Heart left ventricle (tissue), 16 donors: ENCODE measurements at regions not wholly inside any gene's neighbourhood (a gene's known extent, or its start where the extent isn't known, plus 50 kb on each side); places are given as distances from the start of the nearest gene placed in this dataset.

Experiments
- ATAC-seq, 4 donors: fragments of 200-7000 bp; cut with Tn5 transposase; one replicate each; pipeline ENCODE4 v1.9.1; 2020 to 2022; ENCODE audit warnings: moderate library complexity in 4 of 4, mild to moderate bottlenecking in 3 of 4, moderate number of reproducible peaks in 1 of 4
- DNase-seq, 5 donors: peaks; one replicate each; pipeline ENCODE4 v3.0.0-alpha.2; 2020
- H3K27ac ChIP-seq, 12 donors: fragments of 200-600 bp; sonication (generic) in 4 of 12; one replicate each; pipeline versions ENCODE4 v1.5.0 to v1.8.0; 2016 to 2022; ENCODE audit warnings: mild to moderate bottlenecking in 2 of 12
- H3K27me3 ChIP-seq, 9 donors: fragments of 200-600 bp; sonication (generic) in 2 of 9; one replicate each; pipeline versions ENCODE4 v1.5.1 to v1.8.0; 2016 to 2022; ENCODE audit warnings: mild to moderate bottlenecking in 3 of 9
- H3K36me3 ChIP-seq, 9 donors: fragments of 200-600 bp; sonication (generic) in 2 of 9; one replicate each; pipeline versions ENCODE4 v1.5.0 to v1.8.0; 2018 to 2022; ENCODE audit warnings: mild to moderate bottlenecking in 2 of 9
- H3K4me1 ChIP-seq, 12 donors: fragments of 200-600 bp; sonication (generic) in 4 of 12; one replicate each; pipeline versions ENCODE4 v1.5.0 to v1.8.0; 2016 to 2022; ENCODE audit warnings: mild to moderate bottlenecking in 3 of 12
- H3K4me3 ChIP-seq, 12 donors: fragments of 200-600 bp; sonication (generic) in 4 of 12; one replicate each; pipeline versions ENCODE4 v1.5.0 to v1.8.0; 2017 to 2022; ENCODE audit warnings: mild to moderate bottlenecking in 9 of 12, moderate library complexity in 4 of 12
- H3K9me3 ChIP-seq, 12 donors: fragments of 200-600 bp; sonication (generic) in 4 of 12; one replicate each; pipeline versions ENCODE4 v1.5.0 to v1.8.0; 2016 to 2022; ENCODE audit warnings: mild to moderate bottlenecking in 1 of 12
- CTCF ChIP-seq, 12 donors: fragments of 200-600 bp; sonication (generic) in 4 of 12; IDR thresholded peaks; one replicate each; pipeline versions ENCODE4 v1.5.0 to v1.8.0; 2018 to 2022; ENCODE audit warnings: antibody characterized with exemption in 12 of 12, mild to moderate bottlenecking in 5 of 12
- POLR2A ChIP-seq, 2 donors: fragments of 450-650 bp; IDR thresholded peaks; one replicate each; pipeline ENCODE4 v1.6.1; 2017; ENCODE audit warnings: antibody characterized with exemption in 2 of 2, mild to moderate bottlenecking in 2 of 2, moderate library complexity in 2 of 2
- WGBS, 4 donors: extraction: QIAGEN DNeasy Blood & Tissue Kit in 2 of 4; methylation state at CpG; one replicate each; pipeline versions ENCODE4 v1.1.5 to v1.1.7; 2013 to 2018; 5-methylcytosine and 5-hydroxymethylcytosine counted together
- intact Hi-C, 10 donors: fragments of 100-400 bp; cut with DNase I; formaldehyde crosslinking; loops; one replicate each; pipeline versions ENCODE4 v1.11.1 to v1.14.2; 2022
- donor health status: ischemic (EF 13 %, LVEDD 7.1; RV severe dilation, severe dysfunction).
- donor health status: healthy with polysubstance abuse.
- donor health status: DM: no; HTN: yes; CAD: no.
- donor health status: DM: no; HTN: no; CAD: no.
- donor health status: ischemic (EF 25% LVEDD 6.9; RV normal size, moderate dysfunction).
- donor health status: ischemic (EF 25% LVEDD 5.7; RV mildly dilated, moderate dysfunction).
- donor health status: healthy.
- donor health status: DM: yes; HTN: yes; CAD: no.
- donor health status: ischemic (EF 35%, LVEDD 5.7; RV mildly dilated, moderate dysfunction).
- donor health status: nonischemic (EF 11% LVEDD 7.7; RV severe dilation, severe dysfunction).
- donor health status: DM: yes; HTN: yes; CAD: no.
- donor health status: PGD.
- donor health status: ischemic (EF 29% LVEDD 5.4; RV normal size, mild dysfunction).
- donor health status: nonischemic (EF 23%, LVEDD 6.1; RV moderate dilation, normal function).

- Histone ChIP-seq H3K27me3 (no peaks in the 10 kb centered on the region), H3K4me3 (no peak overlapping the region), H3K4me1 (peaks cover 0 to 2% (median 0%) of the 10 kb centered on the region in 12 donors), H3K36me3 (no peaks in the 10 kb centered on the region), H3K27ac (no peak overlapping the region), H3K9me3 (no peaks in the 10 kb centered on the region)
- 74 to 80% (median 76%) methylated on average over 2 of the region's 2 CpGs for WGBS, 4 donors
- intact Hi-C loops: no loop called here
- no peak for TF ChIP-seq CTCF (IDR thresholded peaks at IDR 0.05)
- TF ChIP-seq POLR2A (IDR thresholded peaks at IDR 0.05): no peak
- ATAC-seq: no peak
- no peak for DNase-seq
Observed at GRCh38 chr3:15952543-15953175, 154.9 kb upstream of the ANKRD28 start.

DNA sequence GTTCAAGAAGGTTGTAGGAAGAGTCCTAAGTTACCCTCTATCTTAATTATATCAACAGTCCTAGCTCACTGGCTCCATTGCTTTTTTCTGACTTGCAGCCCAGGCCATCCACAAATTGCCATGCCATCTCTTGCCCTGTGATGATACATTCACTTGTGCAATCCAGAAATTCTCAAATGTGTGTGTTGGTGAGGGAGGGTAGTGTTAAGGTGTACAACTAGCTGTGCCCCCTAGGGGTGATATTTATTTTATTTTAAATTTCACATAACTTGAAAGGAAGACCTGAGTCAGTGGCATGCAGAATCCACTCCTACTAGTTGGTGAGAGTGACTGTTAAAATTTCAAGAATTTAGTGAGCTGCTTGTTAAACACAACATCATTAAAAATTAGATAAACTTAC lies 156.1 kb upstream of the ANKRD28 start:
- DNase-seq (no peak), ATAC-seq (no peak)
- no peak overlapping the region for H3K27ac ChIP-seq
- H3K4me1 ChIP-seq: peaks cover 0 to 3% (median 0%) of the 10 kb centered on the region in 12 donors
- no peak overlapping the region for H3K4me3 ChIP-seq
- TF ChIP-seq POLR2A (IDR thresholded peaks at IDR 0.05) (no peak), CTCF (IDR thresholded peaks at IDR 0.05) (peak in 2 of 12 donors; percentile 11 to 20)
- intact Hi-C loops: no loop called here
- no peaks in the 10 kb centered on the region for H3K9me3 ChIP-seq
- H3K27me3 ChIP-seq: no peaks in the 10 kb centered on the region
- no peaks in the 10 kb centered on the region for H3K36me3 ChIP-seq

- Histone ChIP-seq H3K4me3 (no peak overlapping the region), H3K9me3 (no peaks in the 10 kb centered on the region), H3K27me3 (no peaks in the 10 kb centered on the region), H3K4me1 (peaks cover 0 to 9% (median 0%) of the 10 kb centered on the region in 12 donors), H3K27ac (no peak overlapping the region), H3K36me3 (no peaks in the 10 kb centered on the region)
- no peak for TF ChIP-seq CTCF (IDR thresholded peaks at IDR 0.05)
- no peak for TF ChIP-seq POLR2A (IDR thresholded peaks at IDR 0.05)
- DNase-seq (no peak), ATAC-seq (no peak)
- 56 to 77% (median 66%) methylated on average over 1 of the region's 1 CpG for WGBS, 4 donors
- intact Hi-C loops: no loop called here
Observed at GRCh38 chr3:15955968-15956367, 158.2 kb upstream of the ANKRD28 start.

DNA sequence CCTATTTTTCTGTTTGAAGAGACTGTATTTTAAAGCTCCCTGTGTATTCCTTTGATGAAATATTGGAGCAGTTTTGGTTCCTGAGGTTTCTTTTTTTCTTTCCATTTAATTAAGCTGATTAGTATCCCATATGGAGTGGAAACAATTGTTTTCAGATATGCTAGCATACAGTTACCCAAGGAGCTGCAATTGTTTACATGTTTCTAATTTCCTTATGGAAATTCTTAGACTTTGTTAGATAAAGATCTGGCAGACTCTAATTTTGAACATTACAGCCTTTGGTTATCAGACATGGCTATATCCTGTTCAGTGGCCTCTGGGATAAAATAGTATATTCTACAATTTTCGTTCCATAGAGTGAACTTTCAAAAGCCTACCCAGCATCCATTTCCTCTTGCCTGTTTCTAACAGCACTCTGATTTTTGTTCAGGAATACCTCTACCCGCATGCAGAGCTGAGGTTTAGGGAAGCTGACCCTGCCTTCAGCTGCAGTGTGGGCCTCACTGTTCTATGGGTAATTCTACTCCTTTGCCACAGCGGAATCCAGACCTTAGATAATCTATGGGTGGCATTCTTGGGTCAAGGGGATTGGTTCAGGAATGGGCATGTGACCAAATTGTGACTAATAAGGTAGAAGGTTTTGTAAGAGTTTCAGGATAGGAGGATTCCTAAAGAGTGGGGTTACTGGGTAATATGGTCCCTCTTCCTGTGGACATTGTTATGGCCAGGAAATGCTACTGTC lies 161.1 kb upstream of the ANKRD28 start:
- Histone ChIP-seq H3K4me1 (peaks cover 0 to 9% (median 0%) of the 10 kb centered on the region in 12 donors), H3K27me3 (no peaks in the 10 kb centered on the region), H3K4me3 (no peak overlapping the region), H3K9me3 (no peaks in the 10 kb centered on the region), H3K27ac (peak overlapping the region in 5 of 12 donors; percentile 27 to 46 (median 44)), H3K36me3 (no peaks in the 10 kb centered on the region)
- DNase-seq (no peak), ATAC-seq (peak in 1 of 4 donors; percentile 53)
- TF ChIP-seq POLR2A (IDR thresholded peaks at IDR 0.05) (no peak), CTCF (IDR thresholded peaks at IDR 0.05) (no peak)
- intact Hi-C loops: no loop called here
- 61 to 72% (median 68%) methylated on average over 3 of the region's 3 CpGs for WGBS, 4 donors
